ENCODE measurements at regions not wholly inside any gene's neighbourhood (a gene's known extent, or its start where the extent isn't known, plus 50 kb on each side); places are given as distances from the start of the nearest gene placed in this dataset.

GRCh38 chr1:29853716-29854330 is 617.5 kb downstream of the PTPRU start:
- TF ChIP-seq, protein P1, sequence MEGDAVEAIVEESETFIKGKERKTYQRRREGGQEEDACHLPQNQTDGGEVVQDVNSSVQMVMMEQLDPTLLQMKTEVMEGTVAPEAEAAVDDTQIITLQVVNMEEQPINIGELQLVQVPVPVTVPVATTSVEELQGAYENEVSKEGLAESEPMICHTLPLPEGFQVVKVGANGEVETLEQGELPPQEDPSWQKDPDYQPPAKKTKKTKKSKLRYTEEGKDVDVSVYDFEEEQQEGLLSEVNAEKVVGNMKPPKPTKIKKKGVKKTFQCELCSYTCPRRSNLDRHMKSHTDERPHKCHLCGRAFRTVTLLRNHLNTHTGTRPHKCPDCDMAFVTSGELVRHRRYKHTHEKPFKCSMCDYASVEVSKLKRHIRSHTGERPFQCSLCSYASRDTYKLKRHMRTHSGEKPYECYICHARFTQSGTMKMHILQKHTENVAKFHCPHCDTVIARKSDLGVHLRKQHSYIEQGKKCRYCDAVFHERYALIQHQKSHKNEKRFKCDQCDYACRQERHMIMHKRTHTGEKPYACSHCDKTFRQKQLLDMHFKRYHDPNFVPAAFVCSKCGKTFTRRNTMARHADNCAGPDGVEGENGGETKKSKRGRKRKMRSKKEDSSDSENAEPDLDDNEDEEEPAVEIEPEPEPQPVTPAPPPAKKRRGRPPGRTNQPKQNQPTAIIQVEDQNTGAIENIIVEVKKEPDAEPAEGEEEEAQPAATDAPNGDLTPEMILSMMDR (IDR thresholded peaks at IDR 0.05) = no peak
- TF ChIP-seq EZH2 (IDR thresholded peaks at IDR 0.05) (no peak), EZH2phosphoT487 (IDR thresholded peaks at IDR 0.05) (no peak)

Measured in neural progenitor cell (in vitro differentiated cells).